ENCODE measurements at regions not wholly inside any gene's neighbourhood (a gene's known extent, or its start where the extent isn't known, plus 50 kb on each side); places are given as distances from the start of the nearest gene placed in this dataset.

DNA sequence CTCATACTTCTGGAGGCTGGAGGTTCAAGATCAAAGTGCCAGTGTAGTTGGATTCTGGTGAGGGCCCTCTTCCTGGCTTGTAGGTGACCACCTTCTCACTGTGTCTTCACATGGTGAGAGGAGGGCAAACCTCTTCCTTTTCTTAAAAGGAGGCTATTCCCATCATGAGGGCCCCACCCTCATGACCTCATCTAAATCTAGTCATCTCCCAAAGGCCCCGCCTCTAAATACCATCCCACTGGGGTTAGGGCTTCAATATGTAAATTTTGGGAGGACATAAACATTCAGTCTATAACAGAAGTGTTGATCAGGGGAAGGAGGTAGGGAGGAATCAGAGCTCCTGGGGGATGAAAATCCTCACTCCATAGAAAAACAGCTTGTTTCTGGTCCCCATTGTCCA, 60.8 kb upstream of the DIPK2B start:
- TF ChIP-seq POLR2A (IDR thresholded peaks at IDR 0.05; ENCODE audit: low read depth, low read length) (no peak), TAF1 (IDR thresholded peaks at IDR 0.05; ENCODE audit: low read depth, low read length) (no peak), POLR2AphosphoS5 (IDR thresholded peaks at IDR 0.05; ENCODE audit: low read depth, low read length) (no peak), SPI1 (IDR thresholded peaks at IDR 0.05; ENCODE audit: low read depth, low read length) (no peak), POU2F2 (IDR thresholded peaks at IDR 0.05; ENCODE audit: low read depth, low read length) (no peak), PAX5 (IDR thresholded peaks at IDR 0.05; ENCODE audit: insufficient read depth, low read length, severe bottlenecking) (no peak)
